HG02885 (cell line): ENCODE measurements at regions not wholly inside any gene's neighbourhood (a gene's known extent, or its start where the extent isn't known, plus 50 kb on each side); places are given as distances from the start of the nearest gene placed in this dataset.
"Not testable (repeated sequence)": the region's sequence is repeated elsewhere in the genome, so short reads cannot be mapped to it uniquely, and the experiment has no call there.

Experiments
- ATAC-seq: cut with Tn5 transposase; IDR thresholded peaks from one replicate; pipeline ENCODE4 v1.9.1; 2021; ENCODE audit warnings: mild to moderate bottlenecking; ENCODE audit not compliant: unreplicated experiment, poor library complexity

DNA sequence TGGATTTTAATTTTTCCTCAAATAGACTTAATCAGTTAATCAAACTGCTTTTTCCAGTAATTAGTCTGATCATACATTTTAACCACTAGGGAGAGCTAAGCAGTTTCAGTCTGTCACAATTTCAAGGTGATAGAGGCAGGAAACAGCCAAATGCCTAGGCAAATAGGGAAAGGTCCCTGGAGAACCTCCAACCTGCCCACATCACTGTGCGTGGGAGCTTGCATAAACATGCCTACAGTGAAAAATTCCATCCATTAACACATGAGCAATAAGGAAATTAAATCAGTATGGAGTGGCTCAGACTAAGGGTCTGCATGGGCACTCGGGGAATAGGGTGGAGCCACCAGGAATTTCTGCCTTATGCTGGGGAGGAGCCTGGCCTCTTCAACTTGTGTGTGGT lies 74.6 kb downstream of the AASDHPPT start:
- ATAC-seq = no peak

DNA sequence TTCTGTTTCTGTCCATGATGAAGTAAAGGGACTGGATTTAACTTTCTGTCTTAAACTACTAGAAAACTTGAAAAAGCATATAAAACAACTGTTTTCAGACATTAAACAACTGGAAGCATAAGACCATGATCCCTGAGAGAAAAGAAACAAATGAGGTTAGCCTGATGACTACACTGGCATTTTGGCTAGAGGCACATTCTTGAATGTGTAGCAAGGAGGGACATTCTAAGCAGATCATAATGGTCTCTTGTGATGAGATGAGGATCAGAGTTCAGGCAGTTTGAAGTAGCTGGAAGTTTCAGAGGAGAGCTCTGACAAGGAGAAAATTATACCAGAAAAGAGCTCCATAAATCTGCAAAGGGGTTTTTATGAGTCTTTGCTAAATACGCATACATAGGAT lies 75.4 kb downstream of the AASDHPPT start:
- ATAC-seq = no peak

DNA sequence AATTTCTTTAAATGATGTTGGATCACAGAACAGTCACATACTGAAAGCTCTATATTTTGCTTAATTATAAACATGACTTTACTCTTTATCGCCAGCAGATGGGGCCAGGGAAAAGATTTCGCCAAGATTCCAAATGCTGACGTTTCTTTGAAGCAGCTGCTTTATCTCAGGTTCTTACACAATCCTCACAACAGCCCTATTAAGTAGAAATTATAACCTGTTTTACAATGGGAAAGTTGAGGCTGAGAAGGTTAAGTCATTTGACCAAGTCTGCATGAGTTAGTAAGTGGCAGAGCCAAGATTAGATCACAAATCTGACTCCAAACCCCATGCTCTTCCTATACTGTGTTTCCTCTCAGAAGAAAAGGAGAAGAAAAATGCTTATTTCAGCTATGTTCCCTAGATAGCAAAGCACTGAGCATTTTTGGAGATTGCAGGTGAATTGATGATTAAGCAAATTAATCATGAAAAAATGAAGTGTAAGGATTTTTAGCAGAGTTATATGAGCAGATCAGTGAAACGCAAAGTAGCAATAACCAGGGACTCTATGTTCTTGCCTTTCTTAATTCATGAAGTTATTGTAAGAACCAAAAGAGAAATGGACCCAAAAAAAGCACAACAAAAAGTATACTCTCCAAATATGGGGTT lies 79.0 kb downstream of the AASDHPPT start:
- peak; percentile 77 for ATAC-seq

DNA sequence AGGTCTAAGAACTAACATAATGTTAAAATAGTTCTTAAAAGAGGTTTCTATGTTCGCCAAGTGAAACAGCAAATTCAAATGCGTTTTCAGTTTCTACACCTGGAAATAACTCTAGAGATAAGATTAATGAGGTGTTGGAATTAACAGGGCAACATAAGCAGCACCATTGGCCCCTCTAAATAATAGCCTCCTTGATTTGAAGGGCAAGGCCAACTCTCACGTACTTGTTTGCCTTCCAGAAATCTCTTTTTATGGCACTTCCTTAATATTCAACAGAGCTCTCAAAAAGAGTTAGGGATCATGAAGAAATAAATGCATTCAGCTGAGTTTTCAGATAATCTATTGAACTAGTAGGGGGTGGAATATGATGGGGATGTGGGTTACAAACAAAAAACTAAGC lies 80.9 kb downstream of the AASDHPPT start:
- ATAC-seq = no peak

DNA sequence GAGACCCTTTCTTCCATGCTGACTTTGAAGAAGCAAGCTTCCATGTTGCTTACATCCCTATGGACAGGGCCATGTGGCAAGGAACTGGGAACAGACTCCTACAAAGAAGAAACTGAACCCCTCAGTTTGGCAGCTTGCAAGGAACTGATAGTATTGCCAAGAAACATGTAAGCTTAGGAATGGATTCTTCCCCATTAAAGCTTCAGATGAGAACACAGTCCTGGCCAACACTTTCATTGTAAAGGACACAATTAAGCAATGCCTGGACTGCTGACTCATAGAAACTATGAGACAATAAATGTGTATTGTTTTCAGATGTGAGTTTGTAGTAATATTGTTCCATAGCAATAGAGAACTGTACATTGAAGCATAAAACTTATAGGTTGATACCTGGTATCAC lies 82.4 kb downstream of the AASDHPPT start:
- no peak for ATAC-seq

DNA sequence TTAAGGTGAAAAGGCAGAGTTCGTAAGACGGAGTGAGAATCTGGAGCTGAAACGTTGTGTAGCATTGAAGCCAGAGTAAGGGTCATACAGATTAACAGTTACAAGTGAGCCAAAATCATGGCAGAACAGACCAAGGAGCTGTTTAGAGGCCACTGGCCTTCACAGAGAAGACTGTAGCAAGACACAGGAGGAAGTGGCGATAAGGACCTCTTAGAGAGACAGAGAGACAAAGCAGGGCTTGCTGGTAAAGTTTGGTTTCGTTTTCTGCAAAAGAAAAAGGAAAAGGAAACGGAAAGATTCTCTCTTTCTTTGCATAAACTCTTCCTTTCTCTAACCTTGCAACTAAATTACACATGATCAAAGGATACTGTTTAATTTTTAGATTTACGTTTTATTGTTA lies 83.0 kb downstream of the AASDHPPT start:
- ATAC-seq = no peak

DNA sequence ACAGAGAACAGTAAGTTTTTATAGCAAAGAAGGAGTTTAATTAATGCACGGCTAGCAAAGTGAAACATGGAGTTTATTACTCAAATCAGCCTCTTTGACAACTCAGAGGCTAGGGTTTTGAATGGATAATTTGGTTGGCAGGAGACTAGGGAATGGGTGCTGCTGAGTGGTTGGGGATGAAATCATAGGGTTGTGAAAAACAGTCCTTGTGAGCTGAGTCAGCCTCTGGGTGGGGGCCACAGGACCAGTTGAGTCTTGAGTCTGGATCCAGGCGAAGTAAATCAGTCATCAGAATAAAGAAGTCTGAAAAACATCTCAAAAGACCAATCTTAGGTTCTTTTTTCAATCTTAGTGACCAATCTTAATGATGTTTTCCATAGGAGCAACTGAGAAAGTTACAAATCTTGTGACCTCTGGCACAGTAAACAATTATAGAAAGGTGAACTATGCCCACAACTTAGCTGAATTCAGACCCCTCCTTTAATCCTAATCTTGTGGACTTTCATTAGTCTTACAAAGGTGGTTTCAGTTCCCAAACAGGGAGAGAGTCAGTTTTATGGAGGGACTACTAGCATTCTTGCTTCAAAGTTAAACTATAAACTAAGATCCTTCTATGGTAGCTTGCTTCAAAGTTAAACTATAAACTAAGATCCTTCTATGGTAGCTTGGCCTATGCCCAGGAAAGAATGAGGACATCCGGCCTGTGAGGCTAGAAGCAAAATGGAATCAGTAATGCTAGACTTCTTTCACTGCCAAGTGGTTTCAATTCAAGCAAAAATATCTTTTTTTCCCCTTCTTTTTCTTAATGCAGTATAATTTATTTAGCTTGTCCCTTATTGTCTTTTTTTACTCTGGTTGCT lies 84.5 kb downstream of the AASDHPPT start:
- no peak for ATAC-seq

DNA sequence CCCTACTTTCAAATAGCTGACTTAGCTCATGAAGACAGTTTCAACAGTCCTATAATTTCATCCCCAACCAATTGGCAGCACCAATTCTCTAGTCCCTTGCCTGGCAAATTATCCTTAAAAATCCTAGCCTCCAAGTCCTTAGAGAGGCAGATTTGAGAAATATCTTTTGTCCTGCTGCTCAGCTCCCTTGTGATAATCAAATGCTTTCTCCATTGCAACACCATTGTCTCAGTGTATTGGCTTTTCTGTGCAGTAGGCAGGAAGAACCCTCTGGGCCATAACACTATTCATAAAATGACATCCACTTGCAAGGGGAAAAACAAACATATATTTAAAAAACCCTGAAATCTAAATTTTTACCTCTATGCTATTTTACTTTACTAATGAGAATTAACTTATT lies 89.6 kb downstream of the AASDHPPT start:
- ATAC-seq = no peak

DNA sequence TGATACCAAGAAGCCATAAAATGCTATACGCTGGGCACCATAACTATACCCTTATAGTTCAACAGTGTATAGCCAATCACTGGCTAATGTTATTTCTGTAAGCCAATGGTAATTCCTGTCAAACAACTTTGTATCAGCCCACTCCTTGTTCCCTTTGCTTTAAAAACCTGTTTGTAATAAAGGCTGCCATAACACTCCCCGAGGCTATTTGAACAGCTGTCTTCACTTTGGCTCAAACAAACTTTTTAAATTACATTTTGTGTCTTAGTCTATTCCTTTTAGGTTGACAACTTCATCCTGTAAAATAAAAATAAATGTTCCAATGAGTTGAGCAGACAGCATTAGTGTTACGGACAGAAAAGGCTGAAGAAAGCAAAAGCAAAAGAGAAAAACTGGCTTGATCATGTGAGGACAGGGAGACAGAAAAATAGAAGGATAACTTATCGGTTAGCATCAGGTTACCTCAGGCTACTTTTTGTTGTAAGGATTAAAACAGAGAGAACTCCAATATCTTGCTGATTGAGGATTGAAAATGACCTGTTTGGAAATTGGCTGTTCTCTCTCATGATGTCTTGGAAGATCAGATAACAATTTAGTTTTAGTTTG lies 95.0 kb downstream of the AASDHPPT start:
- no peak for ATAC-seq

DNA sequence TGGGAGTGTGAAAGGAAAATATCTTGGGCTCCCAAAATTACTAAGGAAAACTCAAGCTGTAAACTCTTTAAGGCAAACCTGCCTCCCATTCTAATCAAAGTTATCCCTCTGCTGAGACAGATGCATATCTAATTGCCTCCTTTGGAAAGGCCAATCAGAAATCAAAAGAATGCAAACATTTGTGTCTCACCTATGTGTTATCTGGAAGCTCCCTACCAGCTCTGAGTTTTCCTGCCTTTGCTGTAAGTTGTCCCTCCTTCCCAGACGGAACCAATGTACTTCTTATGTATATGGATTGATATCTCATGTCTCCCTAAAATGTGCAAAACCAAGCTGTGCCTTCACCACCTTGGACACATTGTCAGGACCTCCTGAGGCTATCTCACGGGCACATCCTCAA lies 95.8 kb downstream of the AASDHPPT start:
- ATAC-seq = no peak

DNA sequence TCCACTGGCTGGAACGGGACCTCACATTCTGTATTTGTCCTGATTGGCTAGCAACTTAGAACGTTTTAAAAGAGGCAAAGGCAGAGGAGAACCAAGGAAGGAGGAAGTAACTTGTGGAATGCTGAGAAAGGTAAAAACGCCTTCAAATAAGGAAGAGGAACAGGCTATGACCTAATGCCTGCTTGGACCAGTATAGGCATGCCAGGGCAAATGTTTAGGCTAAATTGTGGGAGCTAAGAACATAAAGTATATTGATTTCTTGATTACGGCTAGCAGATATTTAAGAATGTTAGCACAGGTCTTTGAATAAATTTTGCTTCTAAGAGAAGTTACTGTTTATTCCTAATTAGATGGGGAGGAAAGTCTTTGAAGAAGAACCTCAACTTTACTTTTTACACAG lies 96.5 kb downstream of the AASDHPPT start:
- not testable (repeated sequence) for ATAC-seq

DNA sequence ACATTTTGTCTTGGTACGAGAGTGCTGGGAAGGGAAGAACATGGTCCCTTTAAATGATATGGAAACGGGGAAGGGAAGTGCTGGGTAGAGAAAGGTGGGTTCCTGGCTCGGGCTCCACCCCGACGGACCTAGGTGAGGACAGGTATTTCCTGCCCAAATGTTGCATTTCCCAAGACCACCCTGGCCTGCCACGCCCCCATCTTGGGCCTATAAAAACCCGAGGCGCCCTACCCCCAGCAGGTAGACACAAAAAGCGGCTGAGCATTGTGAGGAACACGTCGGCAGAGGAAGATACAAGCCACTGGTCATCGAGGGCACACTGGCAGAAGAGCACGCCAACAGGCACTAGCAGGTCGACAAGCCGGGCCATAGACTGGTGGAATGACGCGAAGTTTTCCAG lies 99.4 kb downstream of the AASDHPPT start:
- no peak for ATAC-seq

DNA sequence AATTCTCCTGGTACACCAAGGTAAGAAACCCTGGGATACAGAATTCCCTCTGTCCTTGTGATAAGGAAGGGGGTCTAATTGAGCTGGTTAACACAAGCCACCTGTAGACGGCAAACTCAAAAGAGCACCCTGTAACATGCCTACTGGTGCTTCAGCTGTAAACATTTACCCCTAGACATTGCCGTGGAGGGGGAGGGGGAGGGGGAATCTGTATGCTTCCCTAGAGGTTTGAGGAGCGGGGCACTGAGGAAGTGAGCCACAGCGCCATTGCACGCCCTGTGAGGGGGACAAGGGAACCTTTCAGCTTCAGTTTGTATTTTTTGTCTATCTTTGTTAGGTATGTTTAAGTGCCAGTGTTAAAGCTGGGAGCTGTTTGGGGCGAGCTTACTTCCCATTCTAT lies 99.8 kb downstream of the AASDHPPT start:
- no peak for ATAC-seq

DNA sequence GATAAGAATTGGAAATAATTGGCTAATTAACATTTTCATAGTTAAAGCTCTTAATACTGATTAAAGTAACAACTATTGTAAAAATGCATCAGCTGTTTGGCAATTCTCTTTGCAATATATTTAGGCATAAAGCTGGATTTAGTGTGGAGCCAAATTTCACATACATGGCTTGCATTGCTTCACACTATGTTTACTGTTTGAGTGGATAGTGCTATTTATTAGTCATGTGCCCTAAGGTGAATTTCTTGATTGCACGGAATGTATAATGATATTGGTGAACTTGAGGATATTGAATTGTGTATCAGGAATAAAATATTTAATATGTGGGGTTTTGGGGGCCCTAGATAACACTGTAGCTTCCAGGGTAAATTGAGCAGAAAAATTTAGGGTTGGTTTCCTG lies 100.9 kb downstream of the AASDHPPT start:
- ATAC-seq = no peak

DNA sequence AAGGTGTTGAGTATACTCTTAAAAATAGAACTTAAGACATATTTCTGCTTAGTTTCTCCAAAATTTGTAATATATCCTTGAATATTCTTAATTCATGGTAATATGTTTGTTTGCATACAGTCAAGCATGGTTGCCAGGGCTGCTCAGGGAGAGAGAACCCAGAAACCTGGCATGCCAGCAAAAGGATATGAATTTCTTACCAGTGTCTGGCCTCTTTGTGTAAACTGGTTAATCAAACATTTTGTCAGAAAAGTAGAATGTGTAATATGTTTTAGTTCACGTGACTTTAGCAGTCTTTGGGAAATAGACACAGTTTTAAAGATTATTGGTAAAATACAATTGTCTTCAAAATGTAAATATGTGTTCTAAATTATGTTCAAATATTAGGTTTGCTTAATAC lies 101.6 kb downstream of the AASDHPPT start:
- ATAC-seq = no peak

DNA sequence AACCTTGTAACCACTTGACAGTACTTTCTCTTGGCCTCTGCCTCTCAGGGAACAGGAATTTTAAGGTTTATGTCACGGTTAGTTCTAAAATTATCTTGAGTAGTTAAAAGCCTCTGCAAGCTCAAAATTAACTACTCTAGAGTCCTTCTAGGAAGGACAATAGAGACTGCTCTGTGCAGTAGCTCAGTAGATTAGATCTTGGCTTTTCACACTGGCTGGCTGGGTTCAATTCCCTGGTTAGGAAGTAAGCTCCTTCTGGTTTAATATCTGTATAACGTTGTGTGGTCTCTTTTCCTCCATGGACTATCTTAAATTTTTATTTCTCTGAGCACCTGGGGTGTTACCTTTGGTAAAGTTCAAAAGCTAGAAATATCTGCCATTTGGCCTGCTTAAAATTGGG lies 109.2 kb downstream of the AASDHPPT start:
- no peak for ATAC-seq

DNA sequence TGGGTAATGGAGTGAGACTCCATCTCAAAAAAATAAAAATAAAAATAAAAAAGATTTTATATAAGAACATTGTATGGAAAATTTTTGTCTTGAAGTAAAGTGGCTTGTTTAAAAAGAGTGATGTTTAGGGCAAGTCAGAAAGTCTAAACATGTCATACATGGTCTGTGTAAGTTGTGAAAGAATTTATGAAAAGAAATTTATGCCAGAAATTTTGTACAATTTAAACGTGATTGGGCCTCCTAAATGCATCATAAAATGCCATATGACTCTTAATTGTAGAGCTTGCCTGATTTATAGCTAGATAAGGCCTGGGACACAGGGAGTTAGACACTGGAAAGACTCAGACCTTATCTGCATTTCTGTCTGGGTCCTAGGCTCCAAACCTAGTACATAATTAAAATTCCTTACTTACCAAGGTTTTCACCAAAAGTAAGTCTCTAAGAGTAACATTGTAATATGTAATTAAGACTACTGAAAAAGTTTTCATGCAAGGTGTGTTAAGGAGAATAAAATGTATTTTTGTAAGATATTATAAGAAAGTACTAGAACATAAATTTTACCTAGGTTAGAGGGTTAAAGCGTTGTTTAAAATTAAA lies 110.5 kb downstream of the AASDHPPT start:
- ATAC-seq = no peak

DNA sequence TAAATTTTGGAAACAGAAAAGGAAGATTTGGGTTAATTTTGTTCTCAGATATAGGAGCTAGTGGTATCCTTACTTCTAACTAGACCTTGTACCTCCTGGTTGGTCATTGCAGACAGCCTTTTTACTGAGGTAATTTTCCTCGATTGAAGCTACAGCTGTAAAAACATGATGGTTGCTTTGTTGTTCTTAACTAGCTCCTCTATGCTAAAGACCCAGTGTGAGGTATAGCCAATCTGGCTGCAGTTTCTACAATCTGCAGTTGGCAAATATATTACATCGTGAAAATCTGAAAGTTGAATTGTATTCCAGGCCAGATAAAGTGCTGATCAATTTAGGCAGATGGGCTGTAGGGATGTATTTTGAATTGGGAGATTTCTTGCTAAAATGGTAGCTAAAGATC lies 116.5 kb downstream of the AASDHPPT start:
- ATAC-seq = no peak

DNA sequence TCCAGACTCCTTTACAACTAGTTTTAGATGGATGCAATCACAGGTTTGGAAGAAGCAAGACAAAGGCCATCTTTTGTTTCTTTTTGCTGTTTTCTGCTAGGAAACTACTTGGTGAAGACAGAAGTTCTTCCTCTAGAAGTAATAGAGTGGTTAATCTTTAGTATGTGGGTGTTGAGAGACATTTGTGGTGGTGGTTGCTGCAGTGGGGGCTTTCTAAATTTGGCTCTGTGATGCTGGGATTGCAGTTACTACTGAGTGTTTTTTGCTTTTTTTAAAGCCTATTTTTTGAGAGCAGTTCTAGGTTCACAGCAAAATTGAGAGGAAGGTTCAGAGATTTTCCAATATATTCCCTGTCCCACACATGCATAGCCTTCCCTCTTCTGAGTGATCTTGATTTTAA lies 120.0 kb downstream of the AASDHPPT start:
- ATAC-seq = no peak

DNA sequence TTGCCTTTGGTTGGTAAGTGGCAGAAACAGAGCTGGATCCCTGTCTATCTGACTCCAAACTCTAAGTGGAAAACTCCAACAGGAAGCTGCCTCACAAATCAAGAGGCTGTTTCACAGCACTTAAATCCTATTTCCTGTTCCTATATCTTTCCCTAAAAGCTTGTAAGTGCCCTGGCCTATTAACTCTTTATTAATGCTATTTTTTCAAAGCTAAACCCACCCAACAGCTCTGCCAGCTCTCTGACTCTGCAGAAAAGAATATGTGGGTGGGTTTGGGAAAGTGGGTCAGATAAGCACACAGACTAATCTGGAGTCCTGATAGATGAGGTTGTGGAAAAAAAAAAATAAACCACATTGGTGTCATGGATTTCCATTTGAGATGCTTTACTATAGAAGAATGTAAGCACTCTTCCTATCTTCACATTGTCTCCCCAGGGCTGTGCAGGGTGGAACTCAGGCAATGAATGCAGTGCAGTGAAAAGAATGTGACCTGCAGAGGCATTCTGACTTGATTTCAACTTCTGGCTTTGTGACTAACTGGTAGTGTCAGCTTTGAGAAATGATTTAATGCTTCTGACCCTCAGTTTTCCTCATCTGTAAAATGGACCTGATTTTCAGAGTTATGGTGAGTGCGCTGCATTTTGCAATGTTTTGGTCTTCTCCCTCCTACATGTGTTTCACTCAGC lies 125.6 kb downstream of the AASDHPPT start:
- no peak for ATAC-seq

DNA sequence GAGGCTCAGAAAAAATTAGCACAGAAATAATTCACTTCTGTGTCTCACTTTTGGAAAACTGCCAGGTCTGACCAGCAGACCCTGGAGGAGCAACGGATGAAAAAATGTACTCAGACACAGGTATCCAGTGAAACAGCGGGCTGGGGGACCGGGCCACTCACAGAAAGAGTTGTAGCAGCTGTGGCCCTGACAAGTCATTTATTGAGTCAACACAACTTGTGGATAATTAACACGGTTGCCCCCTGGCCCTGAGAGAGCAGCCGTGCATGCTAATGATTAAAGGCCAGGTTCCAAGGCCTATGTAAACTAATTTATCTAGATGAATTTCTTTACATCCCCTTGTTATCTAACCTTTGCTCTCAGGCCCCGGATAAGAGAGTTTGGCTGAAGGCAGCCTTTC lies 131.3 kb downstream of the AASDHPPT start:
- ATAC-seq = no peak
